ENCODE measurements at regions not wholly inside any gene's neighbourhood (a gene's known extent, or its start where the extent isn't known, plus 50 kb on each side); places are given as distances from the start of the nearest gene placed in this dataset.
"Not testable (repeated sequence)": the region's sequence is repeated elsewhere in the genome, so short reads cannot be mapped to it uniquely, and the experiment has no call there.

DNA sequence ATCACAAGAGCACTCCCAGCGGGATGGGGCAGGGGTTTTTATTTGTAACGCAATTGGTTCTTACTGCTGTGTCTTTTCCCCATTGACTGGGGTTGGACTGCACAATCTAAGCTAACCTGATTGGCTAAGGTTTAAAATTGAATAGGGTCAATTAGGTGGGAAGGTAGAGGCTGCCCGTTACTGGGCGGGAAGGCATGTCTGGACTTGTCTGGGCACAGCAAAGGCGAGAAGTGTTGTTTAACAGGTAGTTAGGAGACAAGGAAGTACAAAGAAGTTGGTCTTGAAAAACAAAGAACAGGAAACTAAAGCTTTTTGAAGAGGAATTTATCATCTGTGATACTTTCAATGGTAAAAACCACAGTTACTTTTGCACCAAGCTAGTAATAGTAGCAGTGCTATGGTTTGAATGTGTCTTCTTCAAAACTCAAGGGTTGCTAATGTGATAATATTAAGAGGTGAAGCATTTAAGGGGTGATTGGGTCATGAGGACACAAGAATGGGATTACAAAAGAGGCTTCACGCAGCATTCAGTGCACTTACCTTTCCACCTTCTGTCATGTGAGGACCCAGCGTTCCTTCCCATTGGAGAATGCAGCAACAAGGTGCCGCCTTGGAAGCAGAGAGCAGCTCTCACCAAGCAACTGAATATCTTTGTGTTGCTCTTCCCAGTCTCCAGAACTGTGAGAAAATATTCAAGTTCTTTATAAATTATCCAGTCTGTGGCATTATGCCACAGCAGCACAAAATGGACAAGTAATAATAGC, 875.5 kb upstream of the SORCS1 start:
- DNase-seq: no peak

DNA sequence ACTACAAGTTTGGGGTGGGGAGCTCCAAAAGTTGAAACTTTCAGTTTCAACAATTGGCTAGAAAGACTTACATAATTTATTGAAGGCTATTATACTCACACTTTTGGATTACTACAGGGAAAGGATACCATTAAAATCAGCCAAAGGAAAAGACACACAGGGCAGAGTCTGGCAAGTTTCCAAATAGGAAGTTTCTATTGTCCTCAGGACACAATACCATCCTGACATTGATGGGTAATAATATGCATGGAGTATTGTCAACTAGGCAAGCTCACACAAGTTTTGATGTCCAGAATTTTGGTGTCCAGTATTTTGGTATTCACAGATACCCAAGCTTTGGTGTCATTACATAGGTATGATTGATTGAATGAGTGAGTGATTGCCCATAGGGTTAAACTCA, 872.6 kb upstream of the SORCS1 start:
- DNase-seq: no peak

GRCh38 chr10:108036265-108036664, 871.8 kb upstream of the SORCS1 start:
- DNase-seq: no peak

DNA sequence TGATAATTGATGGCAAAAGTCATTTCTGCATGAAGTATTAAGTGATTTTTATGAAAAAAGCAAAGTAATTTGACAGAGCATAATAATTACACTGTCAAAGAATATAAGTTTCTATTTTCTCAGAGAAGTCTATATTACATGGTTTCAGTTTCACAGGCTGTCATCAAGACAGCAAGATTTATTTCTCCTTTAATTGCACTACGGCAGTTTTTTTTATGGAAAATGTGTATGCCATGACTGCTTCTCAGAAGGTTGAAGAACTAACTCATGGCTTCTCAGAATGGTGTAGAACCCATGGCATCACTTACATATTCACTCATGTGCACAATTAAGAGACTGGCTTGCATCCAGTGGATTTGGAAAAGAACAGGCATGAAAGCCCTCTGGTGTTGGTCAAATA, 870.3 kb upstream of the SORCS1 start:
- no peak for DNase-seq

DNA sequence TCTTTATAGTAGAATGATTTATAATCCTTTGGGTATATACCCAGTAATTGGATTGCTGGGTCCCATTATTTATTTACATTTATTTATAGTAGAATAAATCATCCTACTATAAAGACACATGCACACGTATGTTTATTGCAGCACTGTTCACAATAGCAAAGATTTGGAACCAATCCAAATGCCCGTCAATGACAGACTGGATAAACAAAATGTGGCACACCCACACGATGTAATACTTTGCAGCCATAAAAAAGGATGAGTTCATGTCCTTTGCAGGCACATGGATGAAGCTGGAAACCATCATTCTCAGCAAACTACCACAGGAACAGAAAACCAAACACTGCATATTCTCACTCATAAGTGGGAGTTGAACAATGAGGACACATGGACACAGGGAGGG, 869.0 kb upstream of the SORCS1 start:
- not testable (repeated sequence) for DNase-seq

DNA sequence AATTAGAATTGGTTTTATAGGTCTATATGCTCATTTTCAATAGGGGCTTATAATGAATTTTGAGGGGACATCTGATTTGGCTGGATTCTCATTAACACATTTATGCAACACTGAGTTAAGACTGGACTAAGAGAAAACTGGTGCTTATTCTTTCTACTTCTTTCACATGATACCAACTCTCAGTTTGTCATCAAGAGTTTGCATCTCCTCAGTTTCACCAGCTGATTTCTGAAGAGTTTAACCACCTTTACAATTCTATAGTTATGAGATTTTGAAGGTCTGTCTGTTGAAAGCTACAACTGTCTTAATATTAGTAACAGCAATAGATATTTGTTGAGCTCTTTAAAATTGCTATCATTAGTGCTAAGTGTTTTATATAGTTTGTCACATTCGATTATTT, 867.0 kb upstream of the SORCS1 start:
- no peak for DNase-seq

- no peak for DNase-seq
Measured at GRCh38 chr10:108014902-108015177, 850.3 kb upstream of the SORCS1 start.

DNA sequence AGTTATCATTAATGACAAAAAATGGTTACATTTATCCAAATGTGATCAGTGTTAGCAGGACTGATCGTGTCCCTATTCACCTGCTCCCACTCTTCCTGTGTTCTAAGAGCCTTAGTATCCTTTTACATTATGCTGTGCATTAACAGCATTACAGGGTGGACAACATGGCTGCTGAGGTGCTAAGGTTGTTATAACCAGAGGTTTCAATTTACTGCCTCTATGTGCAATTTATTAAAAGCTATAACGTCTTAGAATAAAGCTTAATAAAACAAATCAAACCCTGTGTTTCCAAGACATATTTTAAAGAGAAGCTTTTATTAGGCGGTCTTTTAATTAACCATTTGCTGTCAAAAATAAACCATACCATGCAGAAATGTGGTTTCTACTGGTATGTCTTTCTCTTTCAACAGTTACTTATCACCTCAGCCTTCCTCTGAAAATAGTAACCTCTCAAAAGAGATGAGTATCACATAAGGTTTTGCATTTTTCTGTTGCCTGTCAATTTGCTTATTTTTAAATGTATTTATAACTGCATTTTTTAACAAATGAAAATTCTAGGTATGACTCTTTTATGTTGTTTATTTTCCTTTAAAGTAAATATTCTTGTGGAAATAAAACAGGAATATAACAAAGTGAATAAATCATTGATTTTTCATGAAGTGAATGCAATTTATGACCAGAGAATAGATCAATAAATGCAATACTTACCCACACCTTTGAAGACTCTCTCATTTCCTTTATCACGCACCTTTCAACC, 849.8 kb upstream of the SORCS1 start:
- DNase-seq: no peak

DNA sequence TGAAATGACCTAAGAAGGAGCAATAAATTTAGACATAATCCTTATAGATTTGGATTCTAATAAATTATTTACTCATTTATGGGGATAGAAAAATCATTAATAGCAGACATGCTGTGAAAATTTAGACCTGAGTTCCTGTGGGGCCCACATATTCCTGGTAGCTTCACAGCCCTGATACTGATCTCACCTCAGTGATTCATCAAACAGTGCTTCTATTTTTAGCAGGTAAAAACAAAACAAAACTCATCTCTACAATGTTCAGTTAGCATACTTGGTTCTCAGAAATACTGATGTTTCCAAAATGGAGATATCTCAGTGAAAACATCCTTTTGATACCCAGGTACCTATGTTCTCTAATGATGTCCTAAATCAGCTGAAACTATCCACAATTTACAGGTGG, 841.1 kb upstream of the SORCS1 start:
- DNase-seq: no peak

DNA sequence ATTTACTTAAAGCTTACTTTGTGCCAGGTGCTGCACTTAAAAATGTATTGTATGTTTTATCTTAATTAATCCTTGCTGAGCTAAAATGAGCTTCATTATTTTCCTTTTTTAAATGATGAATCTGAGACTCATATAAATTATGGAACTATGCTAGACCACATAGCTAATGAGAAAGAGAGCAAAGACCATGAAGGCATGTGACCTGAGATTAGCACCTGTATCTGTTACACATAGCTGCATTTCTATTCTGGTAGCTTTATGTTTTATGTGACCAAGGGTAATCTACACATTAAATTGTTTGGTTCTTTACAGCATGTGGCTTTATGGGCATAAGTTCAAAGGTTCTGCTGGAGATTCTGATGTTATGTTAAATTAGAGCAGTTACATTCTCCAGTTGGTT, 839.1 kb upstream of the SORCS1 start:
- DNase-seq: no peak

DNA sequence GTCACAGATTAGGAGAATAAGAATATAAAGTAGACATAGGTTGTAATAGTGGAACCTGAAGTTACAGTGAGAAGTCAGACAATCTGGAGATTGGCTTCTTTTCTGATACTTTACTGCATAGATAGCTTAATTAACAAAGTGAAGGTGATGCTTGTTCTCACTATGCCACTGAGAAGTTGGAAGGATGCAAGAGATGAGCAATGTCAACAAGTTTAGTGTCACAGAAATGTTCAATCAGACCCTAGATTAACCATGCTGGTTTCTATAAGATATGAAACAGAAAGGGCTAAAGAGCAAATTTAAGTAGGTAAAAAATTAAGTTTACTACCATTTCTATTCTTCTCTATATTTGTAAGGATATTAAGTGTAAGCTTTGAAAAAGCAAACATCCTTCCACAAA, 838.6 kb upstream of the SORCS1 start:
- no peak for DNase-seq

DNA sequence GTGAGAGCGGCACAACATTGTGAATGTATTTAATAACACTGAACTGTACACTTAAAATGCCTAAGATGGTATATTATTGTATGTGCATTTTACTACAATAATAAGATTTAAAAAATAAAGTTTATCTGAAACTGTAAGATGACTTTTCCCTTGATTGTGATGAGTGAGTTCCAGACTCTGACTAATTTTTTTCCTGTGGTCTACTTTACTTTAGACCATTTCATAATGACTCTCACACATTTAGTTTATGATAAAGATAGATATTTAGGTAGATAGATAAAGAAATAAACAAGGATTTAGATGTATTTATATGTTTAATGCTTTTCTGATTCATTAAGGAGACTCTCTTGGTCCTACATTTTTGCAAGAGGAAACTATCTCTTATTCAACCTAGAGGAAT, 835.9 kb upstream of the SORCS1 start:
- DNase-seq: no peak

DNA sequence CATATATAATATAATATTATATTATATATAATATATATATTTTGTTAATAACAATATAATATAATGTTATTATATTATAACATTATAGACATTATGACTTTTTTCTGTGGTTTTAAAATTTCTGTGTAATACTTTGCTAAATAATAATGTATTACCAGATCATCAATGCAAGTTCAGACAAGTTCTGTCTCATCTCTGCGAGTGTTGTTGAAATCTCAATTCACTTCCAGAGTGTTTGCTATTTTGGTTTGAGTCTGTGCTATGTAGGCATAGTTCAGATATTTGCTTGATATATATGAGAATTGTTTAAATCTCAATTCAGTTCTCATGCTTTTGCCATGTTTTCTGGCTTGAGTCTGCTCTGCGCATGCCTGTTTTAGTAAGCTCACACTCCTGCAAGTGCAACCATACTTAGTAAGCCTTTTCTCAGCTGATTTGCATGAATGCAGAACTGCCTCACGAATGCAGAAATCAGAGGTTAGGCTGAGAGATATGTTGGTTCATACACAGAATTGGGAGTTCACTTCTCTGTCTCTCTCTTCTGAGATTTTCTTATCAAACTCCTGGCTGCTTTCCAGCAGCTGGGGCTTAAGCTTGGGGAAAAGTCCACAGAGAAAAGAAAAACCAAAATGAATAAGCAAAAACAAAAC, 830.2 kb upstream of the SORCS1 start:
- no peak for DNase-seq

DNA sequence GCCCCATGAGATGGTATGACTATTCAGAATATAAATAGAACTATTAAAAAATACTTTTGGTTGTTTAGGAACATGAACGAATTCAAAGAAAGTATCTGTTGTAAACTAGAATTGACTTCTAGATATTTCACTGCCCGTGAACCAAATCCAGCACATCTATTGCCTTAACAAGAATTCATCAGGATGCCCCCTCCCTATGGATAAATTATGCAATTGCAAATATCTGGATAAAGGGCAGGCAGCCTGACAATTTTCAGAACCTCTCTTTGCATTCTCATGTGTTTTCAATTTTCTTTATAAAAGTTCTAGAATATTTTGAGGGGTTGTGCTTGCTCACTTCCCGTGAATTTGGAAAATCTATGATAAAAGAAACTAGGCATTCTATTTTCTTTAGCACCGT, 822.1 kb upstream of the SORCS1 start:
- DNase-seq: no peak

DNA sequence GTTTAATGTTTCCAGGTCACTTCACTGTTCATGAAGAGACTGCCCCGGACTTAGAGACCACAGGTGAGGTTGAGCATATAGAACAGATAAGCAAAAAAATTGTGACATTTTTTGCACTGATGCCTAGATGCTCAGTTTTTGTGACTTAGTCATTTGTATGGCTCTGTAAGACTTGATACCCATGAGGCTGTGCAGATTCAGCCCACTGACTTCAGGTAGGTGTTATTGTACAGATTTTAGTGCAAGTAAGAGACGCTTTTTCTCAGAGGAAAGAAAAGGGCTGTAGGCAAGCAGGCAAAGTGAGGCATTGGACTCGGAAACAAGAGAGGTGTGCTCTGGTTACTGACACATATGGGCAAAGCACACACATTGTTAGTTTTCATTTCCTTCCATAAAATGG, 820.1 kb upstream of the SORCS1 start:
- DNase-seq: no peak

GRCh38 chr10:107984149-107984548, 819.6 kb upstream of the SORCS1 start:
- no peak for DNase-seq

DNA sequence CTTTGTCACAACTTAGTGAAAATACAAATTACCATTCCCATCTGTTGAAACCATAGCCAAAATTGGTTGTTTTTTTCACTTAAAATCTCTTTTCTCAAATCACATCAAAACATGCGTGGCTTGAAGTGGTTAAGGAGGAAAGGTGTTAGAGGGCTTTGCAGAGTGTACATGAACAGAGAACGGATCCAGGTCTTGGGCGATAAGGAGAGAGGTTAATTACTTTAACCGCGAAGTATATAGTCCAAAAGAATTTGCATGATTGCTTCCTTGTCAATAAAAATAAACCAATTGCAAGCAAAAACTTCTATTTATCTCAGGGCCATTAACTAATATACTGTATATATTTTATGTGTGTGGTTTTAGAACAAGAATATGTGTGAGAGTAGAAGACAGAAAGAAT, 813.9 kb upstream of the SORCS1 start:
- DNase-seq: no peak

DNA sequence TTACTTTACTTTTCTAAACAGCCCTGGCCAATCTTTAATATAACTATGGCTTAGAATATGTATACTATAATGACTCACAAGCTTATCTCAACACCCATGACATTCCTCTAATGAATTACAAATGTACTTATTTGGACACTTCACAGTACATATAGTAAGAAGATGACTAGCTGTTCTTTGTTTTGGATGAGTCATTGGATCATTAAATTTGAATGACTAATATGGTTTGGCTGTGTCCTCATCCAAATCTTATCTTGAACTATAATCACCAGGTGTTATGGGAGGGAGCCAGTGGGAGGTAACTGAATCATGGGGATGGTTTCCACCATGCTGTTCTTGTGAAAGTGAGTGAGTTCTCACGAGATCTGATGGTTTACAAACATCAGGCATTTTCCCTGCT, 807.5 kb upstream of the SORCS1 start:
- DNase-seq: no peak

DNA sequence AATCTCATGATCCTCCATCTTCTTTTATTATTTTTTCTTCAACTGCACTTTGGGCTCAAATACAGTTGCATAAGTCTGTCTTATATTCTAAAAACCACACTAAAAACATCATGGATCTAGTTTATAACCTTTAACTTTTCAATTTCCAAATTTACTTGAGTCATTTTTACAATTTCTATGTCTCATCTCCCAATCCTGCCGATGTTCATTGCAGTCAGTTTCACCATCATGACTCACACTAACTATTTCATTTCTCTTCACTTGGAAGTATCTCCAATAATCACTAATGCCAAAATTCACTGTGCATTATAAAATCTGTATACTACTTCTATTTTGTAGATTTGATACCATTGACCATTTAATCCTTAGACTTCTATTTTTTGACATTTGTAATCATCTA, 806.9 kb upstream of the SORCS1 start:
- DNase-seq: no peak

DNA sequence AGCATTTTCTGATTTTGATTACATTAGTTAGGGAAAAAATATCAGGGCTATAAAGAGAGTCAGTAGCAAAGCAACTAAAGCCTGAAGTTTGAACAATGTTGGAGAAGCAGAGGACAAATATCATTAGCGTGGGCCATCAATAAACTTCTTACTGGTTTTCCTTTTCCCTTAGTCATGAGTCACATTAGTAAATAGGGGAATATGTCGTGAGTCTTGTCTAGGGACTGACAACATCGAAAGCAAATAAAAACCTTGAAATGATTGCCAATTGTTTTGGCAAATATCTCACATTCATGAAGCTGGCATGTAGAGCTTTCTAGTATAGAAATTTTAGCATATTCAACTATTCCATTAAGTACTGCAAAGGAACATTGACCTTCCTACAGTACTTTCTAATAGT, 806.0 kb upstream of the SORCS1 start:
- no peak for DNase-seq

DNA sequence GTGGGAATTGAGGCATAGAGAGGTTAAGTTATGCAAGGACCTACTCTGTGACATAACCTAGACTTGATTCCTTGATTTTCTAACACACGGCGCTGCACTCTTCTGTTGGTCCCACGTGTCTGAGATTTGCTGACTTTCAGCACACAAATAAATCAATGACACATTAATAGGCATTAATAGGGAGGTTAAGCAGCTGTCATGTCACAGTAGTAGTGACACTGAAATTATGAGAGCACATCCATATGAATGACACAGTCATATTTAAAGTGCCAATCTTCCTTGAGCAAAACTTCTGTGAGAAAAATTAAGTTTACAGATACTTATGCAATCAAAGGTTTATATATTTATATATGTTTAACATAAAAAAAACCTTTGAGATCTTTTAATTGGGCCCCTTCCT, 805.4 kb upstream of the SORCS1 start:
- DNase-seq: no peak

DNA sequence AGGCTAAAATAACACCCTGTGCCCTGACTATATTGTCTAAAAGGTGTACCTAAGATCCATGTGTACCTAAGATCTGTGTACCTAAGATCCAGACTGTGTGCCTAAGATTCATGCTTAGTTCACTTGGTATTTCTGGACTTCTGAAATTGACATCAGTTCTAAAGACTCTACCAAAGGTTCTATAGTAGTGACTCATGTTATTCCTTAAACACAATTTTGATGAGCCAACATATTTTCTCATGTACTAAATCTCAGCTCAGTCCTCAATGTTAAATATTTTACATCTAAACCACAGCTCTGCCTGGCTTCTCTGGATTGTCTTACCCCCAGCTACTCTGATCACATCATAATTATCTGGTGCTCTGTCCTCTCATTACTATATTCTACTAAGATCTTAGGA, 802.3 kb upstream of the SORCS1 start:
- DNase-seq: no peak

DNA sequence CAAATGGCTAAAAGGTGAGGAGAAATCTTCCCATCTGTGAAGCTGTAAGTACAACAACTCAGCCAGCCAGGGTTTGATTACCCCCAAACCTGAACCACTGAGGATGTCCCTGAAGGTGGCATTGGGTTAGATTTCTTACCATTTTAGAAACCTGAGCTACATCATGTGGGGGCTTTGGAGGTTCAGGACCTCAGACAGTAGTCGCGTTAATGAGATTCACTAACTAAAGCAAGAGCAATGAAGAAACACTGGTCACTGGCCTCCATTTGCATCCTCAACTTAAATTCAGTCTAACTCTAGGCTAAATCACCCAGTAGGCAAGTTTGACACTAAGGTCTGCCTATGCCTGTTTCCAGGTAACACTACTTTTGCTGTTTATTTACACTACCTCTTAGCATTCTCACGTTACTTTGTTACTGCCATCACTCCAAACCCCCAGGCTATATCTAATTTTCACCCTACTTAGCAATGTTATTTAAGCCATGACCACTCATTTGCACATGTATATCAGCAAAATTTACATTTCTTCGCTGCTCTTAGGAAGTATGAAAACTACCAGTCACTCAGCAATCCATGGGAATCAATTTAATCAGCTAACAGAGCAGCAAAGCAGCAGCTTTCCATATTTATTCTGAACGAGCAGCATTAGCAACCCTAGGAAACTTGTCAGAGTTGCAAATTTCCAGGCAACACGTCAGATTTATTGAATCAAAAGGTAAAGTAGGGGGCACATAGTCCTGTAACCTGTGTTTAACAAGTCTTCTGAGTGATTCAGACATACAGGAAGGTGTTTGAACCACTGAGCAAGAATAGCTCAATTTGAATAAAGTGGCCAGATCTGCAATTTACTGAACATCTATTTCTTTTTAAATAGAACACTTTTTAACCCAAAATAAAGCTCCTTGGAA, 788.4 kb upstream of the SORCS1 start:
- DNase-seq: no peak

Measured in stimulated activated CD4-positive, alpha-beta T cell treated with anti-CD3 and anti-CD28 coated beads, Interleukin-4, amount 100 ng/mL, for 24 hours (primary cell).